OCI-LY3 (cell line): ENCODE measurements at regions not wholly inside any gene's neighbourhood (a gene's known extent, or its start where the extent isn't known, plus 50 kb on each side); places are given as distances from the start of the nearest gene placed in this dataset.

Experiments used
- H2AFZ ChIP-seq: fragments of 200-600, 300-600 bp; shearing (Covaris generic); 2 replicates; pipeline ENCODE4 v1.6.0; 2014; ENCODE audit warnings: antibody characterized with exemption, low read depth, low read length
- H3K27ac ChIP-seq: fragments of 200-600, 300-600 bp; sonication (generic); 2 replicates; pipeline ENCODE4 v1.5.1; 2014; ENCODE audit warnings: mild to moderate bottlenecking, low read length, moderate library complexity, mixed read lengths
- H3K27me3 ChIP-seq: fragments of 200-600, 300-600 bp; sonication (generic); 2 replicates; pipeline ENCODE4 v1.6.1; 2014; ENCODE audit warnings: low read depth, low read length, mixed read lengths
- H3K36me3 ChIP-seq: fragments of 200-600, 300-600 bp; sonication (generic); replicated peaks from 2 replicates; pipeline ENCODE3; 2014; ENCODE audit warnings: low read depth, low read length, mixed read lengths
- H3K4me1 ChIP-seq: fragments of 300-600, 200-600 bp; sonication (generic); 2 replicates; pipeline ENCODE4 v1.6.1; 2014; ENCODE audit warnings: low read length, mixed read lengths
- H3K4me2 ChIP-seq: fragments of 200-600, 300-600 bp; sonication (generic); 2 replicates; pipeline ENCODE4 v1.6.1; 2014; ENCODE audit warnings: low read length, mixed read lengths
- H3K4me3 ChIP-seq: fragments of 300-600, 200-600 bp; sonication (generic); 2 replicates; pipeline ENCODE4 v1.5.1; 2014; ENCODE audit warnings: antibody characterized with exemption, mild to moderate bottlenecking, low read length, moderate library complexity
- H3K79me2 ChIP-seq: fragments of 300-600, 200-600 bp; shearing (Covaris generic); 2 replicates; pipeline ENCODE4 v1.6.1; 2014; ENCODE audit warnings: mild to moderate bottlenecking, low read length, mixed read lengths
- H3K9ac ChIP-seq: fragments of 300-600, 200-600 bp; shearing (Covaris generic); 2 replicates; pipeline ENCODE4 v1.6.0; 2014; ENCODE audit warnings: mild to moderate bottlenecking, low read length, moderate library complexity
- H3K9me3 ChIP-seq: fragments of 200-600, 300-600 bp; shearing (Covaris generic); 2 replicates; pipeline ENCODE4 v1.6.1; 2014; ENCODE audit warnings: low read length, mixed read lengths; ENCODE audit not compliant: insufficient read depth
- H4K20me1 ChIP-seq: fragments of 200-600, 300-600 bp; sonication (generic); 2 replicates; pipeline ENCODE4 v1.6.1; 2016; ENCODE audit warnings: low read length, mixed read lengths; ENCODE audit not compliant: insufficient read depth
- EZH2phosphoT487 ChIP-seq: fragments of 200-600 bp; shearing (Covaris generic); IDR thresholded peaks from 2 replicates; pipeline ENCODE4 v1.6.1; 2018; ENCODE audit warnings: antibody characterized with exemption, mixed run types, low read depth
- TF ChIP-seq, protein P1 (sequence below): fragments of 200-600, 300-600 bp; sonication (generic); IDR thresholded peaks from 2 replicates; pipeline ENCODE4 v1.5.1; 2014; ENCODE audit warnings: antibody characterized with exemption, low read length, low read depth

DNA sequence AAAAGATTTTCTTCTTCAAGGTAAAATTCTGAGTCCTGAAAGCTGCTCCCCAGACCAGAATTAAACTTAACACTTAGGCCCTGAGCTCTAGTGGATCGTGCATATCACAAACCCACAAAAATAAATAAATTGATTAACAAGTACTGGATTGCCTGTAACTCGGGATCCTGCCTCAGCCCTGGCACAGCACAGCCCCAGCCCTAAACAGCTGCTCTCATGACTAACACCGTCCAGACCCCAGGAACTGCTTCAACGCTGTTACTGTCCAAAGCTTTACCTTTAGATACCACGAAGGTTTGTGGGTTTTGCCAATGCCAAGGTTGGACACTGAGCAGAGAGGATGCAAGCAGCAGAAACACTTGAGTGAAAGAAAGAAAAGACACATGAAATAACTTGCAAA, 172.5 kb downstream of the COPRS start:
- no peak overlapping the region for H3K4me2 ChIP-seq
- TF ChIP-seq, protein P1, sequence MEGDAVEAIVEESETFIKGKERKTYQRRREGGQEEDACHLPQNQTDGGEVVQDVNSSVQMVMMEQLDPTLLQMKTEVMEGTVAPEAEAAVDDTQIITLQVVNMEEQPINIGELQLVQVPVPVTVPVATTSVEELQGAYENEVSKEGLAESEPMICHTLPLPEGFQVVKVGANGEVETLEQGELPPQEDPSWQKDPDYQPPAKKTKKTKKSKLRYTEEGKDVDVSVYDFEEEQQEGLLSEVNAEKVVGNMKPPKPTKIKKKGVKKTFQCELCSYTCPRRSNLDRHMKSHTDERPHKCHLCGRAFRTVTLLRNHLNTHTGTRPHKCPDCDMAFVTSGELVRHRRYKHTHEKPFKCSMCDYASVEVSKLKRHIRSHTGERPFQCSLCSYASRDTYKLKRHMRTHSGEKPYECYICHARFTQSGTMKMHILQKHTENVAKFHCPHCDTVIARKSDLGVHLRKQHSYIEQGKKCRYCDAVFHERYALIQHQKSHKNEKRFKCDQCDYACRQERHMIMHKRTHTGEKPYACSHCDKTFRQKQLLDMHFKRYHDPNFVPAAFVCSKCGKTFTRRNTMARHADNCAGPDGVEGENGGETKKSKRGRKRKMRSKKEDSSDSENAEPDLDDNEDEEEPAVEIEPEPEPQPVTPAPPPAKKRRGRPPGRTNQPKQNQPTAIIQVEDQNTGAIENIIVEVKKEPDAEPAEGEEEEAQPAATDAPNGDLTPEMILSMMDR: no peak
- TF ChIP-seq EZH2phosphoT487: no peak

DNA sequence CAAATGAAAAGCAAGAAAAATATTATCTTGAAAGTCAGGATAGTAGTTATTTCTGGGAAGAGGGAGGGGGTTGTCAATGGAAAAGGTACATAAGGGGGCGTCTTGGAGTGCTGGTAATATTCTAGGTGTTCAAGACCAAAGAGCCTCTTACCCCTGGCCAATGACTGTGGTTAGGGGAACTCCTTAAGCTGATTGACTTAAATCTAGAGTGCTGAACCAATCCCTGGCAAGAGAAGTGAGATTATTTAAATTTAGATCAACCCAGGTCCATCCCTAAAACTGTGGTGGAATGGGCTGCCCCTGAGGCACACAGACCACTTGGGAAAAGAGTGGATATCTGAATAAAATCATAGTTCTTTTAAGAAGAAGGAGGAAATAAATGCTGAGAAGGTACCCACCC, 174.1 kb downstream of the COPRS start:
- Histone ChIP-seq H2AFZ (no peak overlapping the region), H3K79me2 (no peaks in the 10 kb centered on the region), H3K27ac (no peak overlapping the region), H3K36me3 (no peaks in the 10 kb centered on the region), H3K27me3 (peaks cover 15% of the 10 kb centered on the region; the same call in 1 of the 2 replicates), H3K4me1 (peaks cover 16% of the 10 kb centered on the region), H4K20me1 (no peaks in the 10 kb centered on the region), H3K9ac (no peak overlapping the region), H3K4me2 (no peak overlapping the region), H3K4me3 (no peak overlapping the region), H3K9me3 (no peaks in the 10 kb centered on the region)
- no peak for TF ChIP-seq EZH2phosphoT487
- TF ChIP-seq, protein P1: no peak

More for the DNA sequence above, 172.5 kb downstream of the COPRS start:
- Histone ChIP-seq H3K27me3 (peaks cover 15% of the 10 kb centered on the region; the same call in 1 of the 2 replicates), H3K4me3 (no peak overlapping the region), H3K9me3 (no peaks in the 10 kb centered on the region), H2AFZ (no peak overlapping the region), H3K79me2 (no peaks in the 10 kb centered on the region), H3K27ac (no peak overlapping the region), H3K36me3 (no peaks in the 10 kb centered on the region), H3K4me1 (peaks cover 9% of the 10 kb centered on the region), H3K9ac (no peak overlapping the region), H4K20me1 (no peaks in the 10 kb centered on the region)

DNA sequence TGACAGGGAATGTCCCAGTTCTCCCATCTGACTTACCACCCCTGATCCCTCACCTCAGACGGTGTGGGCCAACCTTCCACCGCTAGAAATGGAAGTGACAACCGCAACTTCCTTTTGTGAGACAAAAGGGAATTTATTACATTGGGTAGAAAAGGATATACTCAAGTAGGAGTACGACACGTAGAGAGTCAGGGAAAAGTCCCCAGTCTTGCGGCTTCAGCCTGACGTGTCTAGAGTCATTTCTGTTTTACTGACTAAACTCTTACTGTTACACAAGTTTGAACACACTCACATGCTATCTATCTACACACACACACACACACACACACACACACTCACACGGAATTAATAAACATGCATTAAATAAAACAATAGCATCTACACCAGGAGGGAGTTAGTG, 178.9 kb downstream of the COPRS start:
- TF ChIP-seq, protein P1: no peak
- no peak for TF ChIP-seq EZH2phosphoT487
- Histone ChIP-seq H3K4me1 (peaks cover 19% of the 10 kb centered on the region), H3K27me3 (peaks cover 12% of the 10 kb centered on the region; the same call in 1 of the 2 replicates), H3K79me2 (no peaks in the 10 kb centered on the region), H3K9ac (no peak overlapping the region), H3K36me3 (no peaks in the 10 kb centered on the region), H3K27ac (no peak overlapping the region), H3K4me3 (peak overlapping the region; percentile 29), H3K9me3 (no peaks in the 10 kb centered on the region), H3K4me2 (peak overlapping the region; percentile 45), H4K20me1 (no peaks in the 10 kb centered on the region), H2AFZ (peak overlapping the region; percentile 58; the same call in 1 of the 2 replicates)

DNA sequence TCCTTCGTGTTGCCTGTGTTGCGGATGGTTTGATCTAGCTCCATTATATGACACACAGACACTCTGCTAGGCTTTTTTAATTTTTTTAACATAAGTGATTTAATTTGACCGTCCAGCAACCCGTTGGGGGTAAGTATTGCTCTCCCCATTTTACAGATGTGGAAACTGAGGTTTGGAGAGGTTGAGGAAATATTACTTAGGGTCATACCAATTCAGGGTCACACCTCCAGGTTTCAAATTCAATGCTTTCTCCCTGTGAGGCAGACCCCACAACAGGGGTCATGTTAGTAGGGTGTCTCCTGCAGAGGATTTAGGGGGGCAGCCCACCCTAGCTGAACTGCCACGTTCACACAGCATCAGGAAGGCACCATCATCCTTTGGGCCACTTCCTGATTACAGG, 179.4 kb downstream of the COPRS start:
- H4K20me1 ChIP-seq: no peaks in the 10 kb centered on the region
- no peak overlapping the region for H3K27ac ChIP-seq
- H3K4me2 ChIP-seq: peak overlapping the region; percentile 45; the same call in 1 of the 2 replicates
- no peaks in the 10 kb centered on the region for H3K36me3 ChIP-seq
- H3K9ac ChIP-seq: no peak overlapping the region
- H2AFZ ChIP-seq: no peak overlapping the region; the same call in 1 of the 2 replicates
- TF ChIP-seq EZH2phosphoT487: no peak
- TF ChIP-seq, protein P1: no peak
- no peak overlapping the region for H3K4me3 ChIP-seq
- H3K4me1 ChIP-seq: peaks cover 16% of the 10 kb centered on the region
- no peaks in the 10 kb centered on the region for H3K9me3 ChIP-seq
- H3K27me3 ChIP-seq: peaks cover 12% of the 10 kb centered on the region; the same call in 1 of the 2 replicates
- no peaks in the 10 kb centered on the region for H3K79me2 ChIP-seq
